PC-9 (cell line): ENCODE measurements at regions not wholly inside any gene's neighbourhood (a gene's known extent, or its start where the extent isn't known, plus 50 kb on each side); places are given as distances from the start of the nearest gene placed in this dataset.

Experiments
- BruUV-seq: library from RNA; stranded (reverse); fragments of 400-500 nt; replicated peaks from 2 replicates; lab custom pipeline; 2021; lab: Mats Ljungman, UMichigan
- CTCF ChIA-PET: fragments of 300-600 bp; sonication (Branson Sonifier 250); formaldehyde crosslinking; loops from one replicate; lab custom pipeline; 2022; ENCODE audit warnings: antibody characterized with exemption; lab: Charles Lee
- POLR2A ChIA-PET: fragments of 300-600 bp; sonication (Branson Sonifier 250); formaldehyde crosslinking; loops from one replicate; lab custom pipeline; 2022; ENCODE audit warnings: antibody characterized with exemption; ENCODE audit not compliant: unreplicated experiment; lab: Charles Lee
- DNase-seq, 2 experiments: peaks; one replicate each; pipeline versions ENCODE4 v3.0.0 to v3.0.0-alpha.2; 2015 to 2022; ENCODE audit warnings: mixed read lengths in 1 of 2
- H2AFZ ChIP-seq: fragments of 200-600 bp; sonication (generic); 2 replicates; pipeline ENCODE4 v1.8.1; 2017; ENCODE audit warnings: antibody characterized with exemption
- H3F3A ChIP-seq: fragments of 200-600 bp; sonication (generic); 2 replicates; pipeline ENCODE4 v1.8.1; 2017; ENCODE audit warnings: antibody characterized with exemption, mild to moderate bottlenecking, low read depth; ENCODE audit not compliant: insufficient read depth
- H3K27ac ChIP-seq: fragments of 200-600 bp; sonication (generic); 2 replicates; pipeline ENCODE4 v1.6.1; 2016; ENCODE audit warnings: mixed run types
- H3K27me3 ChIP-seq: fragments of 200-600 bp; sonication (generic); 2 replicates; pipeline ENCODE4 v1.6.1; 2016; ENCODE audit warnings: low read depth, mixed run types; ENCODE audit not compliant: insufficient read depth
- H3K36me3 ChIP-seq: fragments of 200-600 bp; sonication (generic); 2 replicates; pipeline ENCODE4 v1.6.1; 2016; ENCODE audit warnings: low read depth, mixed run types
- H3K4me1 ChIP-seq: fragments of 200-600 bp; sonication (generic); replicated peaks from 2 replicates; pipeline ENCODE4 v1.6.1; 2016; ENCODE audit warnings: mixed run types; ENCODE audit not compliant: insufficient read depth
- H3K4me2 ChIP-seq: fragments of 200-600 bp; sonication (generic); 2 replicates; pipeline ENCODE4 v1.6.1; 2017; ENCODE audit warnings: mixed run types
- H3K4me3 ChIP-seq: fragments of 200-600 bp; sonication (generic); 2 replicates; pipeline ENCODE4 v1.6.1; 2016; ENCODE audit warnings: mixed run types
- H3K79me2 ChIP-seq: fragments of 200-600 bp; sonication (generic); 2 replicates; pipeline ENCODE4 v1.6.1; 2017; ENCODE audit warnings: low read depth, mixed run types
- H3K9me2 ChIP-seq: fragments of 200-600 bp; sonication (generic); 2 replicates; pipeline ENCODE4 v1.8.1; 2017; ENCODE audit warnings: mild to moderate bottlenecking; ENCODE audit not compliant: insufficient read depth
- H3K9me3 ChIP-seq: fragments of 200-600 bp; sonication (generic); 2 replicates; pipeline ENCODE4 v1.8.1; 2016; ENCODE audit warnings: low read depth; ENCODE audit not compliant: insufficient read depth
- H4K20me1 ChIP-seq: fragments of 200-600 bp; sonication (generic); 2 replicates; pipeline ENCODE4 v1.8.1; 2017; ENCODE audit not compliant: insufficient read depth
- CTCF ChIP-seq: fragments of 200-600 bp; sonication (generic); conservative IDR thresholded peaks from 2 replicates; pipeline ENCODE4 v1.6.1; 2017; ENCODE audit warnings: mixed run types, antibody characterized with exemption, mild to moderate bottlenecking, moderate library complexity
- EZH2 ChIP-seq: fragments of 200-600 bp; sonication (generic); IDR thresholded peaks from 2 replicates; pipeline ENCODE4 v1.8.0; 2017; ENCODE audit warnings: antibody characterized with exemption, low read depth
- intact Hi-C: fragments of 100-400 bp; cut with micrococcal nuclease; formaldehyde crosslinking; loops from one replicate; pipeline ENCODE4 v1.10.0; 2022; ENCODE audit not compliant: unreplicated experiment

DNA sequence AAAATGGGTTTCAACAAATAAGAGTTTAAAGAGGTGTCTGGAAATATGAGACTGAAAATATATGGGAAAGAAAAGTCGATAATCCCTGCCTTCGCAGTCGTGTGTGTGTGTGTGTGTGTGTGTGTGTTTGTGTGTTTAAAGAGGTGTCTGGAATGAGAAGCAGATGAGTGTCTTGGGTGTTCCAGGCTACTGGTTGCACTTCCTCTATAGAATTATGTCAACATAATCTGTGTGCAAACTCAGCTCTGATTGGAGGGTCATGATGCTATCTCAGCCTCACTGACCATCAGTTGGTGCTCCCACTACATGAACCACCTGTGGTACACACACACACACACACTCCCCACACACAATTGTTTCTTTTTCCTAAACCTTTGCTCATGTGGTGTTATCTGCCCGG is 347.3 kb downstream of the NPIPA8 start:
- no peaks in the 10 kb centered on the region for H3K4me1 ChIP-seq
- no peaks in the 10 kb centered on the region for H4K20me1 ChIP-seq
- DNase-seq, result no peak
- no TSS peak for BruUV-seq
- H2AFZ ChIP-seq, result no peak overlapping the region
- ChIA-PET POLR2A (no interaction called here), CTCF (no interaction called here)
- no peak for TF ChIP-seq EZH2
- TF ChIP-seq CTCF, result no peak
- no peaks in the 10 kb centered on the region for H3K9me2 ChIP-seq
- H3K79me2 ChIP-seq, result no peaks in the 10 kb centered on the region
- H3F3A ChIP-seq, result no peaks in the 10 kb centered on the region
- no peaks in the 10 kb centered on the region for H3K36me3 ChIP-seq
- no peaks in the 10 kb centered on the region for H3K9me3 ChIP-seq
- H3K4me2 ChIP-seq, result no peak overlapping the region
- H3K4me3 ChIP-seq, result no peak overlapping the region
- H3K27ac ChIP-seq, result no peak overlapping the region
- H3K27me3 ChIP-seq, result peaks cover 12% of the 10 kb centered on the region; the same call in 1 of the 2 replicates
- intact Hi-C loops, result no loop called here

GRCh38 chr16:17988839-17989238 is 347.7 kb downstream of the NPIPA8 start:
- ChIA-PET CTCF (no interaction called here), POLR2A (no interaction called here)
- BruUV-seq, result no TSS peak
- Histone ChIP-seq H3F3A (no peaks in the 10 kb centered on the region), H3K79me2 (no peaks in the 10 kb centered on the region), H3K4me3 (no peak overlapping the region), H3K36me3 (no peaks in the 10 kb centered on the region), H3K9me3 (no peaks in the 10 kb centered on the region), H3K27ac (no peak overlapping the region), H3K4me2 (no peak overlapping the region), H2AFZ (no peak overlapping the region), H3K4me1 (no peaks in the 10 kb centered on the region), H3K9me2 (no peaks in the 10 kb centered on the region), H4K20me1 (no peaks in the 10 kb centered on the region), H3K27me3 (peaks cover 12% of the 10 kb centered on the region; the same call in 1 of the 2 replicates)
- TF ChIP-seq EZH2, result no peak
- no peak for TF ChIP-seq CTCF
- intact Hi-C loops, result no loop called here
- DNase-seq, result no peak

DNA sequence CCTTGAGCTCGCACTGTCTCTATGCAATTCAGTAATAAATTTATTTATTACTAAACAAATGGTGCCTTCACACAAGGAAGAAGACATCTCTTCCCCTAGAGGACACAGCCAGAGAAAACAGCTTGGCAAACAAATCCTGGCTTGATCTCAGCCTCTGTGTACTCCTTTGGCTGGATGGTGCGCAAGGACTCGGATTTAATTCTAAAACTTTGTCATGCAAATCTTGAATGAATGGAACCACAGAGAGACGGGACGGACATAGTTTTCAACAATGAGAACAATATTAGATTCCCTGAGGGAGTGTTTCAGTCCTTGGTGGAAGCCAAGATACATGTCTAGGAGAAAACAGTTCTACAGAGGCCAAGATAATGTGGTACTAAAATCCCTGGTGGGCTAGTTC is 349.5 kb downstream of the NPIPA8 start:
- H4K20me1 ChIP-seq, result no peaks in the 10 kb centered on the region
- CTCF ChIA-PET, result no interaction called here
- no peak for DNase-seq
- no peak overlapping the region for H3K4me3 ChIP-seq
- H3K36me3 ChIP-seq, result no peaks in the 10 kb centered on the region
- H3K79me2 ChIP-seq, result no peaks in the 10 kb centered on the region
- H3K9me3 ChIP-seq, result no peaks in the 10 kb centered on the region
- peaks cover 13% of the 10 kb centered on the region; the same call in 1 of the 2 replicates for H3K27me3 ChIP-seq
- BruUV-seq, result no TSS peak
- H3K4me2 ChIP-seq, result no peak overlapping the region
- intact Hi-C loops, result no loop called here
- H2AFZ ChIP-seq, result no peak overlapping the region
- POLR2A ChIA-PET, result no interaction called here
- no peaks in the 10 kb centered on the region for H3K4me1 ChIP-seq
- H3K27ac ChIP-seq, result no peak overlapping the region
- H3F3A ChIP-seq, result no peaks in the 10 kb centered on the region
- no peaks in the 10 kb centered on the region for H3K9me2 ChIP-seq
- no peak for TF ChIP-seq CTCF
- no peak for TF ChIP-seq EZH2
